Vagina (tissue), 2 donors: ENCODE measurements at regions not wholly inside any gene's neighbourhood (a gene's known extent, or its start where the extent isn't known, plus 50 kb on each side); places are given as distances from the start of the nearest gene placed in this dataset.

Experiments used
- CTCF ChIP-seq, 3 experiments: fragments of 450-650 bp in 2 of 3; fragments of 200-600 bp in 1 of 3; sonication (generic) in 1 of 3; IDR thresholded peaks; one replicate each; pipeline ENCODE4 v1.5.1; 2017 to 2019; ENCODE audit warnings: antibody characterized with exemption in 3 of 3, mild to moderate bottlenecking in 2 of 3, moderate library complexity in 2 of 3
- POLR2A ChIP-seq, 2 donors: fragments of 450-650 bp; IDR thresholded peaks; one replicate each; pipeline ENCODE4 v1.6.1; 2017; ENCODE audit warnings: antibody characterized with exemption in 2 of 2, mild to moderate bottlenecking in 2 of 2, moderate library complexity in 2 of 2

GRCh38 chr14:94821705-94822104 lies 51.8 kb upstream of the GSC start:
- TF ChIP-seq CTCF (IDR thresholded peaks at IDR 0.05) (no peak), POLR2A (IDR thresholded peaks at IDR 0.05) (no peak)
